GM23338 (cell line): ENCODE measurements at regions not wholly inside any gene's neighbourhood (a gene's known extent, or its start where the extent isn't known, plus 50 kb on each side); places are given as distances from the start of the nearest gene placed in this dataset.

ENCODE experiments used
- EZH2 ChIP-seq: fragments of 200-600 bp; sonication (generic); IDR thresholded peaks from one replicate; pipeline ENCODE4 v1.8.0; 2017; ENCODE audit warnings: antibody characterized with exemption, mild to moderate bottlenecking, low read depth; ENCODE audit not compliant: unreplicated experiment
- EZH2phosphoT487 ChIP-seq: fragments of 200-600 bp; sonication (generic); IDR thresholded peaks from one replicate; pipeline ENCODE4 v1.8.1; 2018; ENCODE audit warnings: antibody characterized with exemption; ENCODE audit not compliant: unreplicated experiment
- JUNB ChIP-seq: IDR thresholded peaks from one replicate; pipeline ENCODE4 v1.6.1; 2016; ENCODE audit warnings: antibody characterized with exemption; ENCODE audit not compliant: unreplicated experiment
- POLR2AphosphoS5 ChIP-seq: IDR thresholded peaks from 2 replicates; pipeline ENCODE4 v1.6.1; 2016; ENCODE audit warnings: antibody characterized with exemption, low read depth
- ZNF114 ChIP-seq: fragments of 250-450 bp; sonication (Bioruptor Pico); IDR thresholded peaks from 2 replicates; pipeline ENCODE4 v1.5.0; 2020; ENCODE audit warnings: mild to moderate bottlenecking, moderate library complexity
- TF ChIP-seq, protein P1 (sequence below), 2 experiments: fragments of 200-600 bp in 1 of 2; sonication (generic) in 1 of 2; conservative IDR thresholded peaks; 2 replicates each; pipeline versions ENCODE4 v1.5.1 to v1.6.1; 2016 to 2017; ENCODE audit warnings: antibody characterized with exemption in 2 of 2, low read depth in 2 of 2, mild to moderate bottlenecking in 2 of 2, moderate library complexity in 1 of 2

- TF ChIP-seq, protein P1, sequence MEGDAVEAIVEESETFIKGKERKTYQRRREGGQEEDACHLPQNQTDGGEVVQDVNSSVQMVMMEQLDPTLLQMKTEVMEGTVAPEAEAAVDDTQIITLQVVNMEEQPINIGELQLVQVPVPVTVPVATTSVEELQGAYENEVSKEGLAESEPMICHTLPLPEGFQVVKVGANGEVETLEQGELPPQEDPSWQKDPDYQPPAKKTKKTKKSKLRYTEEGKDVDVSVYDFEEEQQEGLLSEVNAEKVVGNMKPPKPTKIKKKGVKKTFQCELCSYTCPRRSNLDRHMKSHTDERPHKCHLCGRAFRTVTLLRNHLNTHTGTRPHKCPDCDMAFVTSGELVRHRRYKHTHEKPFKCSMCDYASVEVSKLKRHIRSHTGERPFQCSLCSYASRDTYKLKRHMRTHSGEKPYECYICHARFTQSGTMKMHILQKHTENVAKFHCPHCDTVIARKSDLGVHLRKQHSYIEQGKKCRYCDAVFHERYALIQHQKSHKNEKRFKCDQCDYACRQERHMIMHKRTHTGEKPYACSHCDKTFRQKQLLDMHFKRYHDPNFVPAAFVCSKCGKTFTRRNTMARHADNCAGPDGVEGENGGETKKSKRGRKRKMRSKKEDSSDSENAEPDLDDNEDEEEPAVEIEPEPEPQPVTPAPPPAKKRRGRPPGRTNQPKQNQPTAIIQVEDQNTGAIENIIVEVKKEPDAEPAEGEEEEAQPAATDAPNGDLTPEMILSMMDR (conservative IDR thresholded peaks at IDR 0.05; ENCODE audit: low read depth in 2 of 2): no peak
- no peak for TF ChIP-seq EZH2
- no peak for TF ChIP-seq POLR2AphosphoS5
- no peak for TF ChIP-seq EZH2phosphoT487
- no peak for TF ChIP-seq JUNB
- TF ChIP-seq ZNF114 (CRISPR knock-in tag): no peak
These were observed 478.7 kb upstream of the REG3G start for GRCh38 chr2:78546843-78547242.
